ENCODE measurements at regions not wholly inside any gene's neighbourhood (a gene's known extent, or its start where the extent isn't known, plus 50 kb on each side); places are given as distances from the start of the nearest gene placed in this dataset.
"Not testable (repeated sequence)": the region's sequence is repeated elsewhere in the genome, so short reads cannot be mapped to it uniquely, and the experiment has no call there.

DNA sequence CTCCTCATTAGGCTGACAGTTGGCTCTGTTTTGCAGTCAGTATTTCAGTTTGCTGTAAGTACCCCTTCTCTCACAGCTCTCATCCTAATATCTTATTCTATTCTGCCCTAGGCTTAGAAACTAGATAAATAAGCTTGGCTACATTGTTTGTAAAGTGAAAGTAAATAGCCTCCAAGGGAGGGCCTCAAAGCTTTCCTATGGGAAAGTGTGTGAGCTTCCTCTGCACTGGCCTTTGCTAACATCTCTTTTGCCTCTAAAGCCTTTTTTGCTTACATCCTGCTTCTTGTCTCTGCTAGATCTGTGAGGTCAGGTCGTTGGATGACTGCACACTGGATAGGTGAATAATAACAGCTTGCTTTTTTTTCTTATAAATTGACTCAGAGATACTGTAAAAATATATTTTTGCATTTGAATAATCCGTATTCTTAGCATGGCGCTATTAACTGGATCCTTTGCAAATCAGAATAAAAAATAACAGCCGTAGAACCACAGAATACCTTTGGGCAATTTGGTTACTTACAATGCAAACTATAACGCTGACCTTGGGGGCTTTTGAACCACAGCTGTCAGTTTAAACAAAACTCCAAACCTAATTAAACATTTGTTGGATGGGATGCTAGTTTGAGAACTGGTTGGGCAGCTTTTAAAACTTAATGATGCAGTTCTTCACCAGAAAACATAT is 55.1 kb downstream of the TTC6 start:
- Mint-ChIP-seq H3K4me1 (ENCODE audit: low read depth) (no peaks in the 10 kb centered on the region), H3K4me3 (no peak overlapping the region), H3K27ac (no peak overlapping the region), H3K27me3 (ENCODE audit: low read depth) (no peaks in the 10 kb centered on the region), H3K36me3 (ENCODE audit: low read depth) (no peaks in the 10 kb centered on the region), H3K9me3 (ENCODE audit: insufficient read depth) (no peaks in the 10 kb centered on the region)
- POLR2A ChIA-PET: no interaction called here
- CTCF ChIA-PET: no interaction called here
- no peak for DNase-seq
- ATAC-seq: no peak

DNA sequence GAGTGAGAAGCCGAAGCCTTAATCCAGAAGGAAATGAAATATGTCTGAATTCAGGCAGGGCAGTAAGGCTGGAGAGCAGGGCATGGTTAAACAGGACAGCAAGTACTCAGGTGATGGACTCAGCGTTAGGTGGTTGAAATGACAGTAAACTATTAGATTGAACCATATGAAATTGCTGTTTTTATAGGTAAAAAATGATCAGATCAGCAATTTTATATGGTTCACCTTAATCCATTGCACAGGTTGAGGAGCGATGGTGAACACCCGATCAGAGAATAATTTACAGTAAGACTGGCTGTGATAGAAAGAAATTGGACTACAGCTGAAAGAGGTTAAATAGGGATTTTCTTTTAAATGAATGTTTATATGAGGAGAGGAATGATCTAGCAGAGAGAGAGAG is 56.6 kb downstream of the TTC6 start:
- Mint-ChIP-seq H3K4me1 (ENCODE audit: low read depth) (no peaks in the 10 kb centered on the region), H3K36me3 (ENCODE audit: low read depth) (no peaks in the 10 kb centered on the region), H3K27ac (no peak overlapping the region), H3K27me3 (ENCODE audit: low read depth) (no peaks in the 10 kb centered on the region), H3K4me3 (no peak overlapping the region), H3K9me3 (ENCODE audit: insufficient read depth) (no peaks in the 10 kb centered on the region)
- ChIA-PET POLR2A (no interaction called here), CTCF (no interaction called here)
- ATAC-seq: no peak
- no peak for DNase-seq

- no peak overlapping the region for H3K4me3 Mint-ChIP-seq
- POLR2A ChIA-PET: no interaction called here
- CTCF ChIA-PET: no interaction called here
- ATAC-seq (no peak), DNase-seq (no peak)
- H3K4me1 Mint-ChIP-seq (ENCODE audit: low read depth): no peaks in the 10 kb centered on the region
- no peaks in the 10 kb centered on the region for H3K36me3 Mint-ChIP-seq (ENCODE audit: low read depth)
- no peak overlapping the region for H3K27ac Mint-ChIP-seq
- H3K27me3 Mint-ChIP-seq (ENCODE audit: low read depth): no peaks in the 10 kb centered on the region
- H3K9me3 Mint-ChIP-seq (ENCODE audit: insufficient read depth): peaks cover 3% of the 10 kb centered on the region
Observed at GRCh38 chr14:37655418-37655817, 60.0 kb downstream of the TTC6 start.

DNA sequence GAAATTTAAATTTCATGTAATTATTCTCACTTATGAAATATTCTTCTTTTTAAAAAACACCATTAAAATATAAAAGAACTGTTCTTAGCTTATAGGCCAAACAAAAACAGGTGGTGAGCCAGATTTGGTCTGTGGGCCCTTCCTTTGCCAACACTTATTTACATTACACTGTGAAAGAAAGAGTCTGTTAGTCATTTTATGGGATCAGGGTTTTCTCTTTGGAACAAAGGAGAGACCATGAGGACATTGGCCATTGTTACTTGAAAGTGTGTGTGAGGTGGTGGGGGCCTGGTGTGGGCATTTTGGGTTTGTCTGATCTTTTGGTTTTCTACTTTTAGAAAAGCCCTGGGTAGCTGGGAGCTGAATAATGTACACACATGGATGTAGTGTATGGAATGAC is 62.7 kb downstream of the TTC6 start:
- Mint-ChIP-seq H3K27ac (no peak overlapping the region), H3K27me3 (ENCODE audit: low read depth) (no peaks in the 10 kb centered on the region), H3K4me1 (ENCODE audit: low read depth) (no peaks in the 10 kb centered on the region), H3K4me3 (no peak overlapping the region), H3K36me3 (ENCODE audit: low read depth) (no peaks in the 10 kb centered on the region), H3K9me3 (ENCODE audit: insufficient read depth) (peaks cover 3% of the 10 kb centered on the region)
- no peak for DNase-seq
- CTCF ChIA-PET: no interaction called here
- POLR2A ChIA-PET: no interaction called here
- ATAC-seq: no peak

GRCh38 chr14:37663498-37663897 is 68.1 kb downstream of the TTC6 start:
- no peaks in the 10 kb centered on the region for H3K4me1 Mint-ChIP-seq (ENCODE audit: low read depth)
- H3K36me3 Mint-ChIP-seq (ENCODE audit: low read depth): no peaks in the 10 kb centered on the region
- no peak overlapping the region for H3K4me3 Mint-ChIP-seq
- no peak for ATAC-seq
- no peak for DNase-seq
- POLR2A ChIA-PET: no interaction called here
- no peaks in the 10 kb centered on the region for H3K27me3 Mint-ChIP-seq (ENCODE audit: low read depth)
- no peak overlapping the region for H3K27ac Mint-ChIP-seq
- CTCF ChIA-PET: no interaction called here
- H3K9me3 Mint-ChIP-seq (ENCODE audit: insufficient read depth): no peaks in the 10 kb centered on the region

GRCh38 chr14:37665479-37665878 is 70.0 kb downstream of the TTC6 start:
- H3K4me3 Mint-ChIP-seq: no peak overlapping the region
- ChIA-PET CTCF (no interaction called here), POLR2A (no interaction called here)
- H3K4me1 Mint-ChIP-seq (ENCODE audit: low read depth): no peaks in the 10 kb centered on the region
- H3K27ac Mint-ChIP-seq: no peak overlapping the region
- no peaks in the 10 kb centered on the region for H3K9me3 Mint-ChIP-seq (ENCODE audit: insufficient read depth)
- no peaks in the 10 kb centered on the region for H3K36me3 Mint-ChIP-seq (ENCODE audit: low read depth)
- no peak for DNase-seq
- no peaks in the 10 kb centered on the region for H3K27me3 Mint-ChIP-seq (ENCODE audit: low read depth)
- no peak for ATAC-seq

DNA sequence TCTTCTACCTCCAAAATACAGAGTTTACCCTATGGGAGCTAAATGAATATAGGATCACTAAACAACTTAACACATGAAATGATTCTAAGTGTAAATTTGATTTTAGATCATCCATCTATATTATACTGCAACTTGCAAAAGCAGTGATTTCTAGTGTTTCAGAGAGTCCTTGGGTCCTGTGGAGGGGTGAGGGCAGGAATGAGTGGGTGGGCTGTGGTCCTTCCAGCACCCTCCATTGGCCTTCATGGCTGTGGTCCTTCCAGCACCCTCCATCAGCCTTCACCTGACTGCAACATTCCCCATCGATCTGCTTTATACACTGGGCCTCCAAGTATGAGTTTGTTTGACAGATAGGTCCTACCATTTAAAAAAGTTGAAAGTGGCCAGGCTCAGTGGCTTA is 70.5 kb downstream of the TTC6 start:
- no peak for DNase-seq
- ATAC-seq: no peak
- Mint-ChIP-seq H3K36me3 (ENCODE audit: low read depth) (no peaks in the 10 kb centered on the region), H3K9me3 (ENCODE audit: insufficient read depth) (no peaks in the 10 kb centered on the region), H3K4me3 (no peak overlapping the region), H3K4me1 (ENCODE audit: low read depth) (no peaks in the 10 kb centered on the region), H3K27ac (no peak overlapping the region), H3K27me3 (ENCODE audit: low read depth) (no peaks in the 10 kb centered on the region)
- ChIA-PET CTCF (no interaction called here), POLR2A (no interaction called here)

DNA sequence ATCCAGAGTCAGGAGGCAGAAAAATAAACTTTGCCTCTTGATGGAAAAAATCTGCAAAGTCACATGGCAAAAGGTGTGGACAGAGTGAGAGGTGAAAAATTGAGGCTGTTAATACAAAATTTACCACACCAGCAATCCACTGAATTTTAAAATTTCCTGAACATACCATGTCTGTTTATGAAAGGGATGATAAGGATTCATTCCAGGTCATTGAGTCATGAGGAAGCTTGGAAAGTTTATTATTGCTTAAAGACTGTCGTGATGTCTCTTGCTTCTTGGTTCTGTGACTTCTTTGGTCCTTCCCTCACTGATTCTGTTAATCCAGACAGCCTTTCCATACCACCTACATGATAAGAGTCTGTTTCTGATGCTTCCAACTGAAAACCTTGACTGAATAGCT is 73.2 kb downstream of the TTC6 start:
- Mint-ChIP-seq H3K4me1 (ENCODE audit: low read depth) (no peaks in the 10 kb centered on the region), H3K9me3 (ENCODE audit: insufficient read depth) (no peaks in the 10 kb centered on the region), H3K36me3 (ENCODE audit: low read depth) (no peaks in the 10 kb centered on the region), H3K27ac (no peak overlapping the region), H3K27me3 (ENCODE audit: low read depth) (no peaks in the 10 kb centered on the region), H3K4me3 (no peak overlapping the region)
- no peak for ATAC-seq
- CTCF ChIA-PET: no interaction called here
- POLR2A ChIA-PET: no interaction called here
- no peak for DNase-seq

- H3K36me3 Mint-ChIP-seq (ENCODE audit: low read depth): no peaks in the 10 kb centered on the region
- no peak overlapping the region for H3K4me3 Mint-ChIP-seq
- no peaks in the 10 kb centered on the region for H3K4me1 Mint-ChIP-seq (ENCODE audit: low read depth)
- H3K9me3 Mint-ChIP-seq (ENCODE audit: insufficient read depth): no peaks in the 10 kb centered on the region
- no peaks in the 10 kb centered on the region for H3K27me3 Mint-ChIP-seq (ENCODE audit: low read depth)
- DNase-seq (no peak), ATAC-seq (no peak)
- no peak overlapping the region for H3K27ac Mint-ChIP-seq
- ChIA-PET CTCF (no interaction called here), POLR2A (no interaction called here)
Observed at GRCh38 chr14:37669242-37669641, 73.8 kb downstream of the TTC6 start.

GRCh38 chr14:37673439-37673838 is 78.0 kb downstream of the TTC6 start:
- DNase-seq: no peak
- no peak overlapping the region for H3K4me3 Mint-ChIP-seq
- ChIA-PET POLR2A (no interaction called here), CTCF (no interaction called here)
- no peaks in the 10 kb centered on the region for H3K9me3 Mint-ChIP-seq (ENCODE audit: insufficient read depth)
- no peaks in the 10 kb centered on the region for H3K4me1 Mint-ChIP-seq (ENCODE audit: low read depth)
- ATAC-seq: no peak
- no peaks in the 10 kb centered on the region for H3K27me3 Mint-ChIP-seq (ENCODE audit: low read depth)
- H3K27ac Mint-ChIP-seq: no peak overlapping the region
- H3K36me3 Mint-ChIP-seq (ENCODE audit: low read depth): no peaks in the 10 kb centered on the region

- no peaks in the 10 kb centered on the region for H3K4me1 Mint-ChIP-seq (ENCODE audit: low read depth)
- ATAC-seq (no peak), DNase-seq (no peak)
- no peaks in the 10 kb centered on the region for H3K27me3 Mint-ChIP-seq (ENCODE audit: low read depth)
- H3K36me3 Mint-ChIP-seq (ENCODE audit: low read depth): no peaks in the 10 kb centered on the region
- H3K9me3 Mint-ChIP-seq (ENCODE audit: insufficient read depth): peaks cover 3% of the 10 kb centered on the region
- H3K27ac Mint-ChIP-seq: no peak overlapping the region
- no peak overlapping the region for H3K4me3 Mint-ChIP-seq
- CTCF ChIA-PET: no interaction called here
- POLR2A ChIA-PET: no interaction called here
Observed at GRCh38 chr14:37678916-37679315, 83.5 kb downstream of the TTC6 start.

- Mint-ChIP-seq H3K36me3 (ENCODE audit: low read depth) (no peaks in the 10 kb centered on the region), H3K4me3 (no peak overlapping the region), H3K4me1 (ENCODE audit: low read depth) (no peaks in the 10 kb centered on the region), H3K27ac (no peak overlapping the region), H3K9me3 (ENCODE audit: insufficient read depth) (peaks cover 3% of the 10 kb centered on the region), H3K27me3 (ENCODE audit: low read depth) (no peaks in the 10 kb centered on the region)
- ChIA-PET POLR2A (no interaction called here), CTCF (interaction anchor here (0.7 kb wide), 1 partner anchor 338 kb away, joined by 3 read pairs; no protein-coding TSS in a partner anchor)
- DNase-seq (no peak), ATAC-seq (no peak)
Observed at GRCh38 chr14:37681486-37681885, 86.1 kb downstream of the TTC6 start.

DNA sequence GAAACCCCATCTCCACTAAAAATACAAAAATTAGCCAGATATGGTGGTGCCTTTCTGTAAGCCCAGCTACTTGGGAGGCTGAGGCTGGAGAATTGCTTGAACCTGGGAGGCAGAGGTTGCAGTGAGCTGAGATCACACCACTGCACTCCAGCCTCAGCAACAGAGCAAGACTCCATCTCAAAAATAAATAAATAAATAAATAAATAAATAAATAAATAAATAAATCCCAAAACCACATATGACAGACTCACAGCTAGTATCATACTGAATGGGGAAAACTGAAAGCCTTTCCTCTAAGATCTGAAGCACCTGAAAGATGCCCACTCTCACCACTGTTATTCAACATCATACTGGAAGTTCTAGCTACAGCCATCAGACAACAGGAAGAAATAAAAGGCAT is 97.3 kb downstream of the TTC6 start:
- POLR2A ChIA-PET; CTCF ChIA-PET; H3K4me3 Mint-ChIP-seq; H3K4me1 Mint-ChIP-seq (ENCODE audit: low read depth); ATAC-seq; H3K27ac Mint-ChIP-seq; DNase-seq; H3K36me3 Mint-ChIP-seq (ENCODE audit: low read depth); H3K27me3 Mint-ChIP-seq (ENCODE audit: low read depth): not testable (repeated sequence)
- peaks cover 12% of the 10 kb centered on the region for H3K9me3 Mint-ChIP-seq (ENCODE audit: insufficient read depth)

All from activated CD8-positive, alpha-beta T cell treated with anti-CD3 and anti-CD28 coated beads, Interleukin-2, amount 10 ng/mL, durations not matched to agents 7 days and 5 days (primary cell).